GM19452 (cell line): ENCODE measurements at regions not wholly inside any gene's neighbourhood (a gene's known extent, or its start where the extent isn't known, plus 50 kb on each side); places are given as distances from the start of the nearest gene placed in this dataset.

ENCODE experiments used
- ATAC-seq: cut with Tn5 transposase; IDR thresholded peaks from one replicate; pipeline ENCODE4 v1.9.1; 2021; ENCODE audit not compliant: unreplicated experiment

GRCh38 chr14:54342806-54343205, 54.0 kb upstream of the CDKN3 start:
- no peak for ATAC-seq

DNA sequence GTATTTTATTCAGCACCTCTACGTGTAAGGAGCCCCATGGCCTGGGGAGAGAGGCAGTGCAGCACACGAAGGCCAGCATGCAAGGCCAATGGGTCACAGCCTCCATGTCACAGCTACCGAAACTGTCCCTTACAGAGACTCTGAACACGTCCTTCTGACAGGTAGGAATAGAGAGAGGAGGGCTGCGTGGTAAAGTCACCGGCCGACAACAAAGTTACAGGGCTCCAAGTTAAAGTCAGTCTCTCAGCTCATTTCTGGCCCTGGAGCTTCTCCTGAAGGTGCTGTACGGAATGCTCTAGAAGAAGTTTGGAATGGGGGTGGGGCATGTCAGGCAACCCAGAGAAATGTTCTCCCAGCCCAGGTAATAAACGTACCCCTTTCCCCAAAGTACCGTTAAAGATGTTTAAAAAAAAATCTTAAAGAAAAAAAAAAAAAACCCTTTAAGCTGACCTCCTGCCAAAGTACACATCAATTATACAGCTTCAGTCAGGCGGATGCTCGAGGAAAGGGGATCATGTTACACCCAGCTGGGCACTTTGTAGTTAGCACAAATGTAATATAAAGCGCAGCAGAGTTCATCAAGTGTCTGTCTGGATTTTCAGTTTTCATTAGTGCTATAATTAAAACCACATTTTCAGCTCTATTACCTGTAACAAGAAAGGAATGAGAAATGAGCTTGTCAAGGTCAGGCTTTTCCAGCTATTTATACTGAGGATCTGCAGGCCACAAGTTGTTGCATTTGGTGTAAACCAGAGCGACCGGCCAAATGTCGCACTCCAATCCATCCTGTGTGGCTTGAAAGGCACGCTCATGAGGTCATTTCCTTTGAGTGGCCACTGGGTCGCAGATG, 53.3 kb upstream of the CDKN3 start:
- ATAC-seq, result no peak

DNA sequence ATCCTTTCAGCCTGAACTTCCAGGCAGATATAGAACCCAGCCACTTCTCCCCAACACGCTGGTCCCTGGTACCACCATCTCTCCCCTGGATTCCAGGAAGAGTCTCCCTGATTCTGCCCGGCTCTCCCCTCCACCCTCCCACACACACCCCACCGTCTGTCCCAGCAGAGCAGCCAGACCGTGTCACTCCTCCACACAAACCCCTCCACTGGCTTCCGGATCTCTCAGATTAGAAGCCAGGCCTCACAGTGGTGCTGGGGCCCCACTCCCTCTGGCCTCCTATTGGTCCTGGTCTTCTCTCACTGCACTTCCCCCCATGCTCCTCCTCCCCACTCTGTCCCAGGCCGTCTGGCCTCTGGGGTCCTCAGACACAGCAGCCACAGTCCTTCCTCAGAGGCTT, 52.4 kb upstream of the CDKN3 start:
- no peak for ATAC-seq

- no peak for ATAC-seq
Measured at GRCh38 chr14:54346257-54346656, 50.5 kb upstream of the CDKN3 start.
